Cardiac septum (tissue), 1 donor: ENCODE measurements at regions not wholly inside any gene's neighbourhood (a gene's known extent, or its start where the extent isn't known, plus 50 kb on each side); places are given as distances from the start of the nearest gene placed in this dataset.

ENCODE experiments used
- DNase-seq: peaks from one replicate; pipeline ENCODE4 v3.0.0-alpha.2; 2020; ENCODE audit warnings: low spot score
- intact Hi-C: fragments of 100-400 bp; cut with DNase I; formaldehyde crosslinking; loops from one replicate; pipeline ENCODE4 v1.14.0; 2022
- donor health status: DM: no; HTN: no; CAD: no.

DNA sequence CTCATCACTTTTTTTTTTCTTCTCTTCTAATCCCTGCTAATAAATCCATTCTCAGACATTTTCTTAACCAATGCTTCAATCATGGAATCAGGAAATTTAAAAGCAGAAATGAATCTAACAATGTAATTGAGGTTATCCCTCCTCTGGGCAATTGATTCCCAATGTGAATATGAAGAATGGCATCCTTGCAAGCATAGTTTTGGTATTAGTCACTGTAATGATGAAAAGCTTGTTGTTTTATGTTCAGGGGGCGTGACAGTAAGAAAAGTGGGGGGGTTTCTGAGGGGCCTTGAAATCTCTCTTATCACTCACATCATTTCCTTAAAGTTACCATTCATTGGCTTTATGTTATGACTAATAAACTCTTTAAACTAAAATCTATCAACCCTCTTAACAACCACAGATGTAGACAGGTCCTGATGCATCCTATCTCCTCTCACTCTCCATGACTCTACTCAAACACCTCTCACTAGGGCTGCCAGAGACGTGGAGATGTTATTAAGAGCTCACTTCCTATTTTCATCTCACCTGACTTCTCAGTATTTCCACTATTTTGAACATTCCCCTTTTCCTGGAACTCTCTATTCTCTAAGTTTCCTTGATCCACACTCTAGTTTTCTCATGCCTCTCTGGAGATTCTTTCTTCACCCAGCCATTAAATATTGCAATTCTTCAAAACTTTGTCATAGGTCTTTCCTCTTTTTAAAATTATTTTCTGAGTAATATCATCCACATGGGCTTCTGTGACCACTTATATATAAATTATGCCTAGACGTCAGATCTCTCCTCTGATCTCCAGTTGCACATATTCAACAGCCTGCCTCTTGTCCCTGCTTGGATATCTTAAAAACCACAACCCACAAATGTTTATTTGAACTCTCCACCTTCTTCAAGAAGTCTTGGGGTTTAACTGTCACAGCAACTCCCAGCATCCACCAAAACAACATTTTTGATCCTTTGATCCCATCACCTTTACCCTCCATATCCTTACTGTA is 332.9 kb downstream of the CDH2 start:
- intact Hi-C loops: no loop called here
- DNase-seq: no peak

DNA sequence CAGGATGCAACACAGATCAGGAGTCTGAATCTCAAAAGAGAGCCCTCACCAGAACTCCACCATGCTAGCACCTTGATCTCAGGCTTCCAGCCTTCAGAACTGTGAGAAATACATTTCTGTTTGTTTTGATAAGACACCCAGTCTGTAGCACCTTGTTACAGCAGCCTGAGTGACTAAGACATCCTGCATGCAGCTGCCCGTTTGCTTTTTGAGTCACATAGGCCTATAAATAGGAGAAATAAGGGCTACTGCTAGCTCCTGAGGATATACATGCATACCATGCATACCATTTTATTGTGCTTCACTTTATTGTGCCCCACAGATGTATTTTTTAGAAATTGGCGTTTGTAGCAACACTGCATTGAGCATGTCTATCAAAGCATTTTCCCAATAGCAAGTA is 337.8 kb downstream of the CDH2 start:
- no peak for DNase-seq
- intact Hi-C loops: no loop called here

DNA sequence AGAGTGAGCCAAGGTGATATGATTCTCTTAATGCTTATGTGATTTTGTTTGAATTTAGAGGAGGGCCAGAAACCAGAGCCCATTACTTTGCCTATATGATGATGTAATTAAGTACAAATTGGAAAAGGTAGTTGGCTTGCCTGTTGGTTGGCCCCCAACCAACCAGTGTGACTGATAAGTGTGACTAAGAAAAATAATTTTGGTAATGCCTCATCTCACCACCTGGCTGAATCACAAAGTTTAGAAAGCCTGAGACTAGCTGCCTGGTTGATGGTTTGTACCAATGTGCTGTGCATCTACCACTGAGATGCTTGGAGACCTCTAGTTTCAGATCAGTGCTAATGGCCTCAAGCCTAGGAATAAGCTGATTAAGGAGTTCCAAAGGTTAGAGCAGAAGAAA is 338.7 kb downstream of the CDH2 start:
- no peak for DNase-seq
- intact Hi-C loops: no loop called here

DNA sequence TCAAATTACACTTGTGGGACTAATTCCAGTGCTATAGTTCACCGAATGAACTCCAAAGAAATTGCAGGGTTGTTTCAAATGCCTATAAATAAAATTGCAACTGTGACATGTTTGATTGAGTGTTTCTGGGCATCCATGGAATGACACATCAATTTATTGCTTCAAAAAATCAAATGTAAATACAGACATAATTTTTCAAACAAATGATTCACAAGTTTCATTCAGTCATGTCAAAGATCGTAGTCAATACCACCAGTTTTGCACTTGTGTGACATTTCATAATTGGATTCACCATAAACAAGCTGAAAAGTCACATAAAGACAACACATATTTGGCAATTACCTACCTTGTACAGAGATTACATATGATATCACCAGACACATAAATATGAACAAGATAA is 350.8 kb downstream of the CDH2 start:
- intact Hi-C loops: no loop called here
- DNase-seq: no peak

DNA sequence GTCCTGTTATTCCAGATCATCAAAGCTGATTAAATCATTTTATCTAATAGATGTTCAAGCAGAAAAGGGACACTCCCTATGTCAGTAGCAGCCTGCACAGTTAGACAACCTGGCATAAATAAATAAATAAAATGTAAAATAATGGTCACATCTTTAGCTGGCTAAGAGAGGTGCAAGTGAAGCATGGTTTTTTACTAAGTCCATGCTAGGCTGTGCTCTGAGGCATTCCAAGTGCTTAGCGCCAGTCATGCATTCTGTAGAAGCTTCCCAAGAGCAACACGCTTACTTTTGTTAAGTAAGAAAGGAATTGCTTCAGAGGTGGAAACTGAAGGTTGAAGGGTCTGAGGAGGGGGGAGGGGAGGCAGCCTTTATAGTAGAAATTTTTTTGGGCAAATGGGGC is 351.2 kb downstream of the CDH2 start:
- intact Hi-C loops: no loop called here
- no peak for DNase-seq

DNA sequence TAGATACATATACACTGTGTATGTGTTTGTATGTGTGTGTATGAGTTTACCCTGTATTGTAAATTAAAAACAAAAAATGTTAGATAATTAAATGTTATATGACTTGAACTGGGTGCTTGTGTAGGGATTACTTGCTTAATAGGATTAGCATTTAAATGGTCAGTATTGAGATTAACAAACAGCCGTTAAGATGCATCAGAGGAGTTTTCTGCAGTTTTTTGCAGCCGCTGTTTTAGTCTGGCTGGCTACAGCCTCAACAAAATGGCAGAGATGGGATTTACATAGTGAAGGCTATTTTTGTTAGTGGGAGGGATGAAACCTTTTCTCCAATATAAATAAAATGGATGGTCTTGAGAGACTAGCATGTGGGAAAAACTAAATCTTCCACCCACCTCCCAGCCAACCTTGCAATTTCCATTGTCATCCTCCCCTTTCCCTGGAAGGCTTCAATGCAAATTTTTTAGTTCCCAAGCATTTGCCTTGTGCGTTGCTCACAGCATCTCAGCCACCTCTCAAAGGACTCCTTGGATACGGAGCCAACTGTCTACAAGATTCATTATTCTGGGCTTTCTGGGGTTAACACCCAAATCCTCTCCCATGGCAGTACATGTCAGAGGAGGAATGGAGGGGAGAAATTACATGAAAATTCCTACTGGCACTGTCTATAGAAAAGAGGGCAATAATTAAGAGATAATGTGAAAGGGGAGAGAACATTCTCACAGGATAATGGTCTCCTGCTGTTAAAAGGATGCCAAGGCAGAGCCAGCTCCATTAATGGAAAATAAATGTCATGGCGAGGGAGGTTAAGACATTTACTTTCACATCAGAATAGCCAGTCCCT is 351.9 kb downstream of the CDH2 start:
- no peak for DNase-seq
- intact Hi-C loops: no loop called here

DNA sequence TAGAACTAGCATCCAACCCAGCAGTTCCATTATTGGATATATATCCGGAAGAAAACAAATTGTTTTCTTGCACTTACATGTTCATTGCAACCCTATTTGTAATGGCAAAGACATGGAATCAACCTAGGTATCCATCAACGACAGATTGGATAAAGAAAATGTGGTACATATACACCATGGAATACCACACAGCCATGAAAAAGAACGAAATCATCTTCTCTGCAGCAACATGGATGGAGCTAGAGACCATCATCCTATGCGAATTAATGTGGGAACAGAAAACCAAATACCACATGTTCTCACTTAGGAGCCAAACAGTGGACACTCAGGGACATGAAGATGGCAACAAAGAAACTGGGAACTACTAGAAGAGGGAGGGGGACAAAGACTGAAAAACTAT is 352.7 kb downstream of the CDH2 start:
- intact Hi-C loops: no loop called here
- no peak for DNase-seq

DNA sequence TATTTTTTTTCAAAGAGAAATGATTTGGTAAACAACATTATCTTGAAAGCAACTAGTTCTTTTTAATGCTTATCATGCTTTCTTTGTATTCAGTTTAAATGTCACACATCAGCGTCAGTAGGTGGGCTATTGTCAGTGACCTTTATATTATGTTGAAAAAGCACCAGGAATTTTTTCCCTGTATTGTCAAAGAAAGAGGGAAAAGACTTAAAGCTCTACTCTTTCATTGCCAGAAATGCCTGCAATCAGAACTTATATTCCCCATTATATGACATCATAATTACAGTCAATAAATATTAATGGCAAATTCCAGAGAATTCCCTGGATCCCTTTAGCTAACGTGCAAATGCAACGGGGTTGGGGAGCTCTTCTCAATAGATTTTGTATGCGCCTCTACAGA is 353.9 kb downstream of the CDH2 start:
- intact Hi-C loops: no loop called here
- no peak for DNase-seq

DNA sequence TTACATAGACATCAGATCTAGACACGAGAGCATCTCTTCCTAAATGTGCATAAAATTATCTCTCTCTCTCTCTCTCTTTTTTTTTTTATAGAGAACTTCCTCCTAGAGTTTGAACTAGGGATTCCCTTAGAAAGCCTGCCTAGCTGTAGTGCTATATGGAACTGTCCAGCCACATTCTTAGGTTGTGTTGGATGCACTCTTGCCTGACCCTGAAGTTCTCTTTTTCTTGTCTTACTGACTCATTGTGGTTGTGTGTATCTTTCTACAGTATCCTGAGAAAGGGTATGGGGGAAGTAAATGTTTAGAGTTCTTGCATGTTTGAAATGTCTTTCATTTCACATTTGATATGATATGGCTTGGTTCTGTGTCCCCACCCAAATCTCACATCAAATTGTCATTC is 368.2 kb downstream of the CDH2 start:
- intact Hi-C loops: no loop called here
- DNase-seq: no peak

DNA sequence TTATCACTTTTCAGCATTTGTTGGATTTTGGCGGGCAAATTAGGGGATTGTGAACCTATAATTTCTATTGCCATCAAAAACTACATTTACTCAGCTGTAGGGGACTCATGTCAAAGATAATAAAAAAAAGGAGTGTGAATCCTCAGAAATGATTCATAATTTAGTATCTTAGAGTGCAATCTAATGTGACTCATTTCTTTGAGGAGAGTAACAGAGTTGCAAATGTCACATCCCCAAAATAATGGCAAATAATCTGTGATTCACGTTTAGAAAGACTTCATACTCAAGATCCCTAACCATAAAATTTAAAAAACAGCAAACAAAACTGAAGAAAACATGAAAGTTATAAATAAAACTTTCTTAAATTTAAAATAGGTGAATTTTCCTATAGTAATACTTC is 373.0 kb downstream of the CDH2 start:
- DNase-seq: no peak
- intact Hi-C loops: no loop called here

DNA sequence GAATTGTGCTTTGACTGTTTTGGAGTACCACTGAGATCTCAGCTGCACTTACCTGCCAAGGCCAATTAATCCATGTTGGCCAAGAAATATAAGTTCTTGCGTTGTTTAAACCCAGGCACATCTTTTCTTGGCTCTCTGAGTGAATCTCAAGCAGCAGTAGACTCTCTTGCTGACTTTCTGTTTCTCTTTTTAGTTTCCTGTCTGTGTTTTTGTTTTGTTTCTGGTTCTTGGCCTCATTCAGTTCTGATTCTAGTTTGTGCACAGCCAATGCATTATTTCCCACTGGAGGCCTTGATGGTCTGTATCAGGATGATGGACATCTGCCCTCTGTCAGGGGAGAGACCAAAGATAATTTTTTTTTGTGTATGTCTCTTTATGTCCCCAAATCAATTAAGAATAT is 379.4 kb downstream of the CDH2 start:
- DNase-seq: no peak
- intact Hi-C loops: no loop called here

DNA sequence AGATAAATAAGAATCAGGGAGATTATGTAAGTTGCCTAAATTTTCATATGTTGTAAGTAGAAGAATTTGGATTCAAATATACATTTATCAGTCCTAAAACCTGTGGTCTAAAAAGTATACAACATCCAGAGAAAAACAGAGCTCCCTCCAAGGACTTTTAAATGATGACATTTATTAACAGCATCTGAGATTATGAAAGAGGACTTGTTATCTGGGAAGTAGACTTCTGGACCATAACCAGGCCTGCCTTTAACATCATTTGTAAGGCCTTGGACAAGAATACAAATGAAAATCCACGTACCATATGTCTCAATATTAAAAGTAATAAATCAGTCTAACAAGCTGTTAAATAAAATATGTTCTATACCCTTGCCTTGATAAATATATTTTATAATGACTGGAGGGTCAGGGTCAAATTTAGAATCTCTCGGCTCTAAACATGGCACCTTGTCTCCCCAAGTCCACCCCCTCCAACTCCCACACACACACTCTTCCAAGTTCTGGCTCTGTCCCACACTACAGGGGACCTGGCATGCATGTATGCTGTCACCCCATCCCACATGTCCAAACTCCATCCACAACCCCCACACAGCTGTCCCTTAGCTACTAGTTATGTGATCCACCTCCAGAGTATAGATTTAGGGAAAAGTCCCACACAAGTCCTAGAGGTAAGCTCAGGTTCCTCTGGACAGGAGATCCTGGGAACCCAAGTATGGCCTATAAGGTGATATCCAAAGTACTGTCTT is 382.6 kb downstream of the CDH2 start:
- DNase-seq: no peak
- intact Hi-C loops: no loop called here

DNA sequence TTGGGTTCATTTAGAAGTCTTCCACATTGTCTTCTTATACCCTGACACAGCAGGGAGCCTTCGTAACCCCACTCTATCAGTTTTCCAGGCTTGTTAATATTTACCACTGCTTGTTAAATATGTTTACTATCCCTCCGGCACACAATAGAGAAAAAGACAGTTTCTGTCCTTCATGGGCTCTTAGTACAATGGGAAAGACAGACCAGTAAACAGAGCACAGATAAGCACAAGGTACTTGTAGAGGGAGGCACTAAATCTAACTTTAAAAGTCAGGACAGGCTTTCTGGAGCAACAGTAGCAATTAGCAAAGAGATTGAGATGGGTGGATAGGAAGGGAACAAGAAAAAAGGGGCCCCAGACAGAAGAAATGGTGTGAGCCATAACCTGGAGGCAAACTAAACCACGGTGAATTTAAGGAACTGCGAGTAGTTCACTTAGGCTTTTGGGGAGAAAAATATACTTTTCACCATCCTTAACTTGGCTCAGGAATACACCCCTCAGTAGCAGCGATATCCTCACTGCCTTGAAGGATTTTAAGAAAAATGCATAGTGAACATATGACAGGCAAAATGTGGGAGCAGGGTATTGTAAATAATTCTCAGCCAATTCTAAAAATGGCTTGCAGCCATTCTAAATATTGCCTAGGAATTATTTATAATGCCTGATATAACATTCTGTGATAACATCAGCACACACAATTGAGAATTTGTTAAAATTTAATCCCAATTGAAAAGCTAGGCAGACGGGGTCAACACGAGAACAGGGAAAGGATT is 383.7 kb downstream of the CDH2 start:
- intact Hi-C loops: no loop called here

DNA sequence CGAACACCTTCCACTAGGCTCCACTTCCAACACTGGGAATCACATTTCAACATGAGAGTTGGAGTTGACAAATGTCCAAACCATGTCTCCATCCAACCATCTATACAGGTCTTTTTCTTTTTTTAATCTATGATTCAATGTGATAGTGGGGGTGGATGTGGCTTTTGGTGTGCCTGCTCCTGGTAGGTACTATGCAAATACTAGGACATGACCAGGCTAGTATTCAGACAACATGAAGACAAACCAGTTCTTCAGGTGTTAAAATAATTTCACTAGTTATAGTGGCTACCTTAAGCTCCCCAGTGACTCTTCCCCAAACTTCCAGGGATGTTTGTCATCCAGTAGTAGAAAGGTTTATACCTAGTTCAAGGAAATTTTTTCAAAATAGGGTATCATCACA is 387.5 kb downstream of the CDH2 start:
- intact Hi-C loops: loop anchor here (10.0 kb wide), 1 partner anchor 395 kb away; no protein-coding TSS in a partner anchor
- DNase-seq: no peak

More for the DNA sequence above, 383.7 kb downstream of the CDH2 start:
- no peak for DNase-seq

DNA sequence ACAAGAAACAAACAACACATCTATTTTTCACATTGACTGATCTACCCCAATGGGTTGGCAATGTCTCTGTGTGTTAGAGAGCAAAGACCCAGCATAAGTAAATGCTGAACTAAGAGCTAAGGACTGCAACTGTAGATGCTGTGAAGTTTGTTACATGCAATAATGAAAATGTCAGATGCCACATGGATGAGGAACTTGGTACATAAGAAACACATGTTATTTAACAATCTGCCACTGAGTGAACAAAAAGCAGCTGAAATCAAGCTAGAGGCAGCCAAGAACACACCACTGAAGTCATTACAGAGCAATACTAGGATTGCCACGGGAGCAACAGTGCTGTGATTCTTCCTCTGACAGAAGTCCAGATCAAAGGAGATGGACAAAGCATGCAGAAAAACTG is 389.4 kb downstream of the CDH2 start:
- intact Hi-C loops: loop anchor here (10.0 kb wide), 1 partner anchor 397 kb away; no protein-coding TSS in a partner anchor
- no peak for DNase-seq

DNA sequence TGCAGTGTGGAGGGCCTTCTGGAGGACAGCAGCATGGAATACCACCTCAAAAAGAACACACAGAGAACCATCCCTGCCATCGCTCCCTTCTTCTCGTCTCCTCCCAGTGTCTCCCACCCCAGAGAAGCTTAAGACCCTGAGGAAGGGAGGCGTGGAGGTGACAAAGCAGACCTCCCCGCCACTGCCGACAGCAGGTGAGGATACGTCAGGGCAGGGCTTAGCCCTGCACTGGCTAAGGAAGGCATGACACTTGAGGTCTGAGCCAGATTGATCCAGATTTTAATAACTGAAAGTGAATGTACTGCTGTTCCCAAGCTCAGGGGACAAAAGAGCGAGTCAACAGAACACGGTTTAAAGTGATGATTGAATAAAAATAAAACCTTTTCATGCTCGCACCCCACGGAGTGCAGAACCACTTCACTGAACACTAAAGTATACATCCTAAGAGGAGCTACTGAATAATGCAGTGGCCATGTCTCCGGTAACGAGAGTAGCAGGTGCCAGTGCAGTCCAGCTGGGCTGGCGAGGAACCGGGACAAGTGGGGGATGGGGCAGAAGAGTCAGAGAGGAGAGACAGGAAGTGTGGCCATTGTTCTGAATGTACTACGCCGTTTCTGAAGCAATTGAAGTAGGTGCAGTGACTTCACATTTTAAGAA is 391.0 kb downstream of the CDH2 start:
- intact Hi-C loops: loop anchor here (10.0 kb wide), 1 partner anchor 399 kb away; no protein-coding TSS in a partner anchor
- no peak for DNase-seq

DNA sequence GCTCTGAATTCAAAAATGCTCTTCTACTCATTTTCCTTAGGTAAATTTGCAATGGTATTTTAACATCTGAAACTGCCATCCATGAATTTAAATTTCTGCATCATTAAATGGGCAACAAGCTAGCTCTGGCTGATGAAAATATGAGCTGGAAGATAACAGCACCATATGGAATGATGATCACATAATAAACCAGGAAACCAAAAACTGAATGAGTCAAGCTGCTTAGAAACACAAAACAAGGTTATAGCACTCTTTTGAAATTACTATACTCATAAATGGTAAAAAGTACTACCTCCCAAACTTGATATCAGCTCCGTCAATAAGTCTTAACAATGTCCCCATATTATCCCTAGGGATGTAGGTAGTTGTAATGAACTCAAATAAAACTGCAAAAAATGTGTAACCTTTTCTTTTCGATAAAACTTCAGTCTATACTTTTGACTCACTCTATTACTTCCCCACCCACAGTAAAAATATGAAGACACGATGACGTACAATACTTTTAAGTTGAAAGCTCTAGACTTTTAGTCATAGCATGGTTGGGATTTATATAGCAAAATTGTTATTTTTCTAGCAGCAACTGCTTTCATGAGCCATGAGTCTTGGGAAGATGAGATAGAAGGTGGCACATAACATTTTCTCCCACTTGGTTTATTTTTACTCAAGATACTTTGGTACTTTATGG is 396.7 kb downstream of the CDH2 start:
- intact Hi-C loops: loop anchor here (10.0 kb wide), 1 partner anchor 405 kb away; no protein-coding TSS in a partner anchor

DNA sequence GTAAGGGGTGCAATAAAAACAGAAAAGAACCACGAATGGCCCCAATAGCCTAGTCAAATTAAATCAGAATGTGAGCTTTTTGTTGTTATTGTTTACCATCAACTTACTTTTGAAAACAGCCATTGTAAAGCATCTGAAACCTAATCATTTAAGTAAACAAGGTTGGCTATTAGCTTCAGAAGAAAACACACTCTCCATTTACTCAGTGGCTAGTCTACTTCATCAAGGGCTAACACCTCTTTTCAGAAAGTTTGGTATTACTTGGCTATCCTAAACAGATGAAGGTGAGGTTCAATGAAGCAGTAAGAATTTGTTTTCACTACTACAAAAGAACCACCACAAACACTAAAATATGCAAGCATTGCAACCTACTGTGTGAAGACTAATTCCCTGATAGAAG is 398.0 kb downstream of the CDH2 start:
- intact Hi-C loops: loop anchor here (10.0 kb wide), 1 partner anchor 326 kb away; no protein-coding TSS in a partner anchor
- DNase-seq: no peak

More for the DNA sequence above, 396.7 kb downstream of the CDH2 start:
- DNase-seq: no peak
